GM20000 (cell line): ENCODE measurements at regions not wholly inside any gene's neighbourhood (a gene's known extent, or its start where the extent isn't known, plus 50 kb on each side); places are given as distances from the start of the nearest gene placed in this dataset.
"Not testable (repeated sequence)": the region's sequence is repeated elsewhere in the genome, so short reads cannot be mapped to it uniquely, and the experiment has no call there.

Source experiments
- DNase-seq: peaks from one replicate; pipeline ENCODE4 v3.0.0; 2012; ENCODE audit warnings: low spot score
- CTCF ChIP-seq: IDR thresholded peaks from 2 replicates; pipeline ENCODE4 v1.5.1; 2012; ENCODE audit warnings: mild to moderate bottlenecking, control low read depth; ENCODE audit errors: extremely low read depth, missing control alignments

DNA sequence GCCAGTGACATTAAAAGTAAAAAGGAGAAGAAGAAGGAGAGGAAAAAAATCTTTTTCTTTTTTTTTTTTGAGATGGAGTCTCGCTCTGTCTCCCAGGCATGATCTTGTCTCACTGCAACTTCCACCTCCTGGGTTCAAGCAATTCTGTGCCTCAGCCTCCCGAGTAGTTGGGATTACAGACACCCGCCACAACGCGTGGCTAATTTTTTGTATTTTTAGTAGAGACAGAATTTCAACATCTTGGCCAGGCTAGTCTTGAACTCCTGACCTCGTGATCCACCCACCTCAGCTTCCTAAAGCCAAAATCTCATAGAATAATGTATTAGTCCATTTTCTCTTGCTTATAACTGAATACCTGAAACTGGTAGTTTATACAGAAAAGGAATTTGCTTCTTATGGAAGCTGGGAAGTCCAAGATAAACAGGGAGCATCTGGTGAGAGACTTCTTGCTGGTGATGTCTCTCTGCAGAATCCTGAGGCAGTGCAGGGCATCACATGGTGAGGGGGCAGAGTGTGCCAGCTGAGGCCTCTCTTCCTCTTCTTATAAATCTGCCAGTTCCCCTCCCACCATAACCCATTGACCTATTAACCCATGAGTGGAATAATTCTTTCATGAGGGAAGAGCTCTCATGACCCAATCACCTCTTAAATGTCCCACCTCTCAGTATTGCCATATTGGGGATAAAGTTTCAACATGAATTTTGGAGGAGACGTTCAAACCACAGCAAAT, 466.3 kb downstream of the GADD45G start:
- DNase-seq = no peak

DNA sequence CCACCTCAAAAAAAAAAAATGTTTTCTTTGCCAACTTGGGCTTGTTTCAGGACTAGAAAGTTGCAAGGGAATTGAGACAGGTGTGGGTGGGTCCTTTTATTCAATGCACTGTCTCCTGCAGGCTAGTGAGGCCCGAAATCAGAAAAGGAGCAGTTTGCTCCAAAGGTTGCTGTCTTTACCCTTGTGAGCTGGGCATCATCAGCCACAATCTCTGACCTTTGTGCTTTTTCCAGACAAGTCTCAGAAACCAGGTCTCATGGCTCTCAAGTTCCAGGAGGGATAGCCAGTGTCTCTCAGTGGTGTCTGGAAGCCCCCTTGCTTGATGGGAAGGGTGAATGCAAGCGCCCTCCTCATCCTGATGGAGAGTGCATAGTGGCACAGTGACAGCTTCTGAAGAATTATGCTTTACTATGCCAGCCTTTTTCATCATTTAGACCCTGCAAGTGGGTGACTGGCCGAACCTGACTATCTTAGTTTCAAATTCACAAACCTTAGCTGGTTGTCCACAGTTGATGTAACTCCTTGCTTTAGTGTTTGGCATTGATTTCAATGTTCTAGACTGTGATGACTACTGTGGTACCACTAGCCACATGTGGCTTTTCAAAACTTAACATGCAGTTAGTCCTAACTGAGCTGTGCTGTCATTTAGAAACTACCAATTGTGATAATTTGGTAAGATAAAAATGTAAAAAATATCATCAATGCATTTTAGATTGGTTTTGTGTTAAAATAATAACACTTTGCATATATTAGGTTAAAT, 468.6 kb downstream of the GADD45G start:
- TF ChIP-seq CTCF = no peak

More for the DNA sequence above, 466.3 kb downstream of the GADD45G start:
- no peak for TF ChIP-seq CTCF

DNA sequence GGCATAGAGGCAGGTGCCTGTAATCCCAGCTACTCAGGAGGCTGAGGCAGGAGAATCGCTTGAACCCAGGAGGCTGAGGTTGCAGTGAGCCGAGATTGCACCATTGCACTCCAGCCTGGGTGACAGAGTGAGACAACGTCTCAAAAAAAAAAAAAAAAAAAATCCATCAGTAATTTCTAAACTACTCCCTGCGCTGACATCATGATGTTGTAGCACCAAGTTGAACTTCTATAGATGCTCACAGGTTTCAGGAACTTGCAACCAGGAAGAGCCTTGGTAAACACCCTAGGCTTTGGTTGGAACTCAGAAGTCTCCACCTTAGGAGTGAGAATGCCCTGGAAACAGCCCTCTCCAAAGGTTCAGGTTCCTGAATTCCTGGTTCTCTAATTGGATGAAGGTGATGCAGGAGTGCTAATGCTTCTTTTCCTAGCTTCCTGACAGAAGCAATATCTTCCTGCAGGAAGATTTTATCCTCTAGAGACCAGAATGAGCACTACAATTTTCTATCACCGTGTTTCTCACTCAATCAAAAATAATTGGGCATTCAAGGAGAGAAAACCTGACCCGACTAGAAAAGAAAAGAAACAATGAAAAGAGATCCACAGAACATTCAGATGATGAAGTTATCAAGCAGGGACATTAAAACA, 469.6 kb downstream of the GADD45G start:
- no peak for TF ChIP-seq CTCF
- no peak for DNase-seq

More for the DNA sequence above, 468.6 kb downstream of the GADD45G start:
- DNase-seq = no peak

DNA sequence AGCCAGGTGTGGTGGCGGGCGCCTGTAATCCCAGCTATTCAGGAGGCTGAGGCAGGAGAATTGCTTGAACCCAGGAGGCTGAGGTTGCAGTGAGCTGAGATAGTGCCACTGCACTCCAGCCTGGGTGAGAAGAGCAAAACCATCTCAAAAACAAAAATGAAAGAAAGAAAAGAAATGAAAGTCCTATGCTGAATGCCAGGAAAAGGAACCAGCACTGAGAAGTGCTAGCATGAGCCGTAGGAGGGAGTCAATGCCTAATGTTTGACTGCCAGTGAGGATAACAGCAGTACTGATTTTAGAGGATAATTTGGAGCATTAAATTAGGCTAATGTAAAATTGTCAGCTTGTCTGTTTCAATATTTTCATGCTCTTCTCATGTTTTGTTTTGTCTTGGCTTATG, 472.8 kb downstream of the GADD45G start:
- not testable (repeated sequence) for DNase-seq

DNA sequence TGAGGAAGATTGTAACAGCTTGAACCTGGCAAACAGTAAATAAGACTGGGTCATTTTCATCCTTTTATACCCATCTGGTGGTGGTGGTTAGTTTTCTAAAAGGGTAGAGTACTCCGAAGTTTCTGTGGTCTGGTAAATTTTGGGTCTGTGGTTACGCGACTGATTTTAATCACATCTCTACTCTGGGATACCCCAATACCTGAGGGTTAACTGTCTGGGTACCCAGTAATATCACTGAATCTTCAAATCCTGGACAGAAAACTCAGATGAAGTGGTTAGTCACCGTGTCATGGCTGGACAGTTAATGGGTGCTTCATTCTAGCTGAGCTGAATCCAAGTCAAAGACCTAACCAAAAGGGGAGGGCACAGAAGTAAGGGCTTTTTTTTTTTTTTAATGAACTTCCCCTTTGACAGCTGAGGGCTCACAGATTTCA, 474.2 kb downstream of the GADD45G start:
- TF ChIP-seq CTCF = no peak

DNA sequence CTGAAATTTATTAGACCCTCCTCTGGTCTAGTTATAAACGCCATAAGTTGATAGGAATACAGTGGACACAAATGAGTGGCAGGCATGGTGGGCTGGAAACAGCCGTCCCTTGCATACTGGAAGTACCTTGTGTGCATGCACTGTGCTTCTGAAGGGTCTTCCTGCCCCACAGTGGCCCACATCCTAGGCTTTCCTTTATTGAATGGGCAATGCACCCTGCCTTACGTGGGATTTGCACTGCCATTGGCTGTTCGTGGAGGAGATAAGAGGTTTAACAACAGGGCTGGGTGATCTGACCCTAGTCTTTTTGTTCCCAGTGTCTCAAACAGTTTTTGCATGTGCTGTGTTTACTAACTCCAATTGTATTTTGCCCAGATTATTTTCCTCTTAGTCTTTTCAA, 480.8 kb downstream of the GADD45G start:
- no peak for TF ChIP-seq CTCF

More for the DNA sequence above, 474.2 kb downstream of the GADD45G start:
- DNase-seq = no peak

DNA sequence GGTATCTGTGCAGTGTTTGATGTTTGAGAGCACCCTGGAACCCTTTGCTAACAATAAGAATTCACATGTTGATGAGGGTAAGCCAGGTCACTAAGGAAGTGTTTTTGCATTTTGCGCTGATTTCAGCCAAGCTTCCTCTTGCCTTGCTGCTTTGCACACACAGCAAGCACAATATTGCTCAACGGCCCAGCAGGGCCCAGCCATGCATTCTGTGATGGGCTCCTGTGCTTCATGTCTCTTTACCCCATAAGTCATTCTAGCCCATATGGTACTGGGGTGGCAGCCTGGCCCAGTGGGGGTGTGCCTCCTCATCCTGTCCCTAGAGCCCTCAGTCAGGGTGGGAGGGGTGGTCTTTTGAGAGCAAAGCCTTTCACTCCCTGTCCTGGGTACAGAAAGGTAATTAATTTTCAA, 481.3 kb downstream of the GADD45G start:
- DNase-seq = no peak
- no peak for TF ChIP-seq CTCF

More for the DNA sequence above, 480.8 kb downstream of the GADD45G start:
- DNase-seq = no peak
